MCF 10A (cell line): ENCODE measurements at regions not wholly inside any gene's neighbourhood (a gene's known extent, or its start where the extent isn't known, plus 50 kb on each side); places are given as distances from the start of the nearest gene placed in this dataset.

Experiments
- BruUV-seq: library from RNA; stranded (reverse); fragments of 400-500 nt; replicated peaks from 2 replicates; lab custom pipeline; 2021; lab: Mats Ljungman, UMichigan
- CTCF ChIA-PET: fragments of 300-600 bp; sonication (Branson Sonifier 250); formaldehyde crosslinking; extraction: SDS; loops from one replicate; lab custom pipeline; 2021; ENCODE audit warnings: antibody characterized with exemption, inconsistent platforms; lab: Yijun Ruan, JAX
- POLR2A ChIA-PET: fragments of 300-600, 350-650 bp; sonication (Branson Sonifier 250); formaldehyde crosslinking; extraction: SDS; loops from one replicate; lab custom pipeline; 2020; ENCODE audit warnings: antibody characterized with exemption, inconsistent platforms; lab: Yijun Ruan, JAX
- DNase-seq: peaks from one replicate; pipeline ENCODE4 v3.0.0-alpha.2; 2018; ENCODE audit not compliant: unreplicated experiment
- H3K27ac Mint-ChIP-seq: one replicate; pipeline ENCODE4 v1.8.0; 2022; ENCODE audit warnings: mild to moderate bottlenecking, low read depth, mixed read lengths; ENCODE audit not compliant: unreplicated experiment
- H3K27me3 Mint-ChIP-seq: one replicate; pipeline ENCODE4 v1.8.0; 2022; ENCODE audit warnings: mixed read lengths; ENCODE audit not compliant: insufficient read depth, unreplicated experiment
- H3K36me3 Mint-ChIP-seq: one replicate; pipeline ENCODE4 v1.8.0; 2022; ENCODE audit warnings: mild to moderate bottlenecking, moderate library complexity, mixed read lengths; ENCODE audit not compliant: insufficient read depth, unreplicated experiment
- H3K4me1 Mint-ChIP-seq: one replicate; pipeline ENCODE4 v1.8.0; 2022; ENCODE audit warnings: mixed read lengths; ENCODE audit not compliant: insufficient read depth, unreplicated experiment
- H3K4me3 Mint-ChIP-seq: one replicate; pipeline ENCODE4 v1.8.0; 2022; ENCODE audit warnings: mild to moderate bottlenecking, moderate library complexity, mixed read lengths; ENCODE audit not compliant: unreplicated experiment
- H3K9me3 Mint-ChIP-seq: one replicate; pipeline ENCODE4 v1.8.0; 2022; ENCODE audit warnings: mixed read lengths; ENCODE audit not compliant: unreplicated experiment
- CTCF ChIP-seq: fragments of 200-600 bp; IDR thresholded peaks from one replicate; pipeline ENCODE4 v1.8.0; 2022; ENCODE audit warnings: antibody characterized with exemption, mild to moderate bottlenecking; ENCODE audit not compliant: unreplicated experiment
- intact Hi-C: fragments of 100-400 bp; cut with micrococcal nuclease; formaldehyde crosslinking; loops from 2 replicates; pipeline ENCODE4 v1.14.1; 2022

GRCh38 chr6:17182961-17183360 lies 81.1 kb downstream of the STMND1 start:
- no peak for TF ChIP-seq CTCF
- peaks cover 14% of the 10 kb centered on the region for H3K9me3 Mint-ChIP-seq
- no TSS peak for BruUV-seq
- intact Hi-C loops = no loop called here
- POLR2A ChIA-PET = interaction anchor here (1.0 to 1.8 kb wide), 2 partner anchors 9 to 416 kb away, joined by 3 to 5 read pairs; no protein-coding TSS in a partner anchor
- peaks cover 7% of the 10 kb centered on the region for H3K4me1 Mint-ChIP-seq
- DNase-seq = no peak
- H3K36me3 Mint-ChIP-seq = no peaks in the 10 kb centered on the region
- H3K27me3 Mint-ChIP-seq = no peaks in the 10 kb centered on the region
- no peak overlapping the region for H3K27ac Mint-ChIP-seq
- no peak overlapping the region for H3K4me3 Mint-ChIP-seq
- CTCF ChIA-PET = no interaction called here

- no peak for TF ChIP-seq CTCF
- POLR2A ChIA-PET = no interaction called here
Observed at GRCh38 chr6:17186925-17187324, 85.1 kb downstream of the STMND1 start.

GRCh38 chr6:17193106-17193775 lies 87.9 kb upstream of the RBM24 start:
- Mint-ChIP-seq H3K4me3 (no peak overlapping the region), H3K36me3 (no peaks in the 10 kb centered on the region), H3K4me1 (no peaks in the 10 kb centered on the region), H3K9me3 (peaks cover 8% of the 10 kb centered on the region), H3K27ac (no peak overlapping the region), H3K27me3 (no peaks in the 10 kb centered on the region)
- BruUV-seq = no TSS peak
- intact Hi-C loops = no loop called here
- CTCF ChIA-PET = no interaction called here
- POLR2A ChIA-PET = interaction anchor here (0.6 to 1.9 kb wide), 2 partner anchors 11 to 1280 kb away, joined by 3 to 5 read pairs; no protein-coding TSS in a partner anchor
- no peak for DNase-seq
- no peak for TF ChIP-seq CTCF

More at GRCh38 chr6:17186925-17187324, 85.1 kb downstream of the STMND1 start:
- CTCF ChIA-PET = interaction anchor here (0.7 kb wide), 1 partner anchor 250 kb away, joined by 3 read pairs; no protein-coding TSS in a partner anchor
- H3K4me3 Mint-ChIP-seq = no peak overlapping the region
- intact Hi-C loops = no loop called here
- H3K27ac Mint-ChIP-seq = no peak overlapping the region
- H3K36me3 Mint-ChIP-seq = no peaks in the 10 kb centered on the region
- peaks cover 14% of the 10 kb centered on the region for H3K9me3 Mint-ChIP-seq
- H3K4me1 Mint-ChIP-seq = no peaks in the 10 kb centered on the region
- BruUV-seq = no TSS peak
- no peaks in the 10 kb centered on the region for H3K27me3 Mint-ChIP-seq
- DNase-seq = no peak

GRCh38 chr6:17197607-17198006 lies 83.6 kb upstream of the RBM24 start:
- ChIA-PET POLR2A (no interaction called here), CTCF (no interaction called here)
- no peak overlapping the region for H3K4me3 Mint-ChIP-seq
- intact Hi-C loops = no loop called here
- BruUV-seq = no TSS peak
- no peaks in the 10 kb centered on the region for H3K27me3 Mint-ChIP-seq
- no peak overlapping the region for H3K27ac Mint-ChIP-seq
- no peak for TF ChIP-seq CTCF
- H3K9me3 Mint-ChIP-seq = peaks cover 9% of the 10 kb centered on the region
- DNase-seq = no peak
- no peaks in the 10 kb centered on the region for H3K36me3 Mint-ChIP-seq
- H3K4me1 Mint-ChIP-seq = no peaks in the 10 kb centered on the region
